ENCODE measurements at regions not wholly inside any gene's neighbourhood (a gene's known extent, or its start where the extent isn't known, plus 50 kb on each side); places are given as distances from the start of the nearest gene placed in this dataset.

- TF ChIP-seq GATA2 (IDR thresholded peaks at IDR 0.05; ENCODE audit: low read depth, low read length) (no peak), GATA3 (IDR thresholded peaks at IDR 0.05; ENCODE audit: low read depth, low read length) (no peak)
Measured at GRCh38 chr4:188976644-188977115, 837.4 kb downstream of the TRIML1 start.

Measured in SH-SY5Y (cell line).